Progenitor cell of endocrine pancreas (in vitro differentiated cells): ENCODE measurements at regions not wholly inside any gene's neighbourhood (a gene's known extent, or its start where the extent isn't known, plus 50 kb on each side); places are given as distances from the start of the nearest gene placed in this dataset.

Source experiments
- DNase-seq: peaks from one replicate; pipeline ENCODE4 v3.0.0; 2021; ENCODE audit warnings: low spot score; ENCODE audit not compliant: unreplicated experiment
- H3K27ac Mint-ChIP-seq: 2 replicates; pipeline ENCODE4 v1.8.0; 2021; ENCODE audit warnings: mild to moderate bottlenecking, moderate library complexity, mixed read lengths
- H3K27me3 Mint-ChIP-seq: 2 replicates; pipeline ENCODE4 v1.8.0; 2021; ENCODE audit warnings: mixed read lengths
- H3K36me3 Mint-ChIP-seq: 2 replicates; pipeline ENCODE4 v1.8.0; 2022; ENCODE audit warnings: mixed read lengths; ENCODE audit not compliant: insufficient read depth
- H3K4me1 Mint-ChIP-seq: 2 replicates; pipeline ENCODE4 v1.8.0; 2021; ENCODE audit warnings: low read depth, mixed read lengths
- H3K4me3 Mint-ChIP-seq: 2 replicates; pipeline ENCODE4 v1.8.0; 2021; ENCODE audit warnings: low read depth, mild to moderate bottlenecking, moderate library complexity, mixed read lengths
- H3K9me3 Mint-ChIP-seq: 2 replicates; pipeline ENCODE4 v1.8.0; 2021; ENCODE audit warnings: low read depth, mixed read lengths
- TF ChIP-seq, protein P1 (sequence below): fragments of 200-600 bp; sonication (generic); IDR thresholded peaks from one replicate; pipeline ENCODE4 v1.5.0; 2021; ENCODE audit warnings: antibody characterized with exemption, mild to moderate bottlenecking; ENCODE audit not compliant: unreplicated experiment

DNA sequence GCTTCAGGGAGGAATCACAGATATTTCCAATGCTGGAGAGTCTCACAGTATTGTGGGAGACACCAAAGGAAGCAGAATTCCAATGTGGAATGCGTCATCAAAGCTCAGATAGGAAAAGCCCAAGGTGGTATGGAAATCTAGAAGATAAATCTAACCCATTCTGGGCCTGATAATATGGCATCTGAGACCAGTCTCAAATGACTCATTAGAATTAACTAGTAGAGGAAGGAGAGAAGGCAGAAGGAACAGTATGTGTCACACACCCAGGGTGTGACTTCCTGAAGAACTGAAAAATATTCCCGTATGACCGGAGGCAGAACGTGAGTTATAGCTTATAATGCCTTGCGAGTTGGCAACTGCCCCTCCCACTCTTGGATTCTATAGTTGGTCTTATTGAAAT is 499.2 kb downstream of the PLPP3 start:
- TF ChIP-seq, protein P1, sequence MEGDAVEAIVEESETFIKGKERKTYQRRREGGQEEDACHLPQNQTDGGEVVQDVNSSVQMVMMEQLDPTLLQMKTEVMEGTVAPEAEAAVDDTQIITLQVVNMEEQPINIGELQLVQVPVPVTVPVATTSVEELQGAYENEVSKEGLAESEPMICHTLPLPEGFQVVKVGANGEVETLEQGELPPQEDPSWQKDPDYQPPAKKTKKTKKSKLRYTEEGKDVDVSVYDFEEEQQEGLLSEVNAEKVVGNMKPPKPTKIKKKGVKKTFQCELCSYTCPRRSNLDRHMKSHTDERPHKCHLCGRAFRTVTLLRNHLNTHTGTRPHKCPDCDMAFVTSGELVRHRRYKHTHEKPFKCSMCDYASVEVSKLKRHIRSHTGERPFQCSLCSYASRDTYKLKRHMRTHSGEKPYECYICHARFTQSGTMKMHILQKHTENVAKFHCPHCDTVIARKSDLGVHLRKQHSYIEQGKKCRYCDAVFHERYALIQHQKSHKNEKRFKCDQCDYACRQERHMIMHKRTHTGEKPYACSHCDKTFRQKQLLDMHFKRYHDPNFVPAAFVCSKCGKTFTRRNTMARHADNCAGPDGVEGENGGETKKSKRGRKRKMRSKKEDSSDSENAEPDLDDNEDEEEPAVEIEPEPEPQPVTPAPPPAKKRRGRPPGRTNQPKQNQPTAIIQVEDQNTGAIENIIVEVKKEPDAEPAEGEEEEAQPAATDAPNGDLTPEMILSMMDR, result no peak
- Mint-ChIP-seq H3K4me1 (no peaks in the 10 kb centered on the region), H3K27ac (no peak overlapping the region), H3K9me3 (peaks cover 6% of the 10 kb centered on the region), H3K36me3 (no peaks in the 10 kb centered on the region), H3K4me3 (no peak overlapping the region), H3K27me3 (peaks cover 10% of the 10 kb centered on the region)
- DNase-seq, result no peak

DNA sequence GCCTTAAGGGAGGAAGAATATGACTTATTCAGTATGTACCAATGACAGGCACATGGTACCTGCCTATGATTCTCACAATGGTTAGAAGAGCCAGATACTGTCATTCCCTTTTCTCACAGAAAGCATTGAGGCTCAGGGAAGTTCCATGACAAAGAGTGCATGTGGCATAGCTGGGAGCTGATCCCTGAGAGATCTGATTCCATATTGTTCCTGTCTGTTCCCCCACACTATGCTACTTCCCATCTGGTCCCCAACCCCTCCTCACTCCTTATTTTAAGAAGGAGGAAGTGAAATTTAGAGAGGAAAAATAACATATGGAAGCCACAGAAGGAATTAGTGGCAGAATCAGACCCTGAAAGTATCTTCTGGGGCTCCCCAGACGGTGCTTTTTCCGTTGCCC is 500.0 kb downstream of the PLPP3 start:
- Mint-ChIP-seq H3K4me1 (no peaks in the 10 kb centered on the region), H3K27ac (no peak overlapping the region), H3K9me3 (peaks cover 6% of the 10 kb centered on the region), H3K4me3 (no peak overlapping the region), H3K27me3 (peaks cover 10% of the 10 kb centered on the region), H3K36me3 (no peaks in the 10 kb centered on the region)
- TF ChIP-seq, protein P1, result no peak
- no peak for DNase-seq

DNA sequence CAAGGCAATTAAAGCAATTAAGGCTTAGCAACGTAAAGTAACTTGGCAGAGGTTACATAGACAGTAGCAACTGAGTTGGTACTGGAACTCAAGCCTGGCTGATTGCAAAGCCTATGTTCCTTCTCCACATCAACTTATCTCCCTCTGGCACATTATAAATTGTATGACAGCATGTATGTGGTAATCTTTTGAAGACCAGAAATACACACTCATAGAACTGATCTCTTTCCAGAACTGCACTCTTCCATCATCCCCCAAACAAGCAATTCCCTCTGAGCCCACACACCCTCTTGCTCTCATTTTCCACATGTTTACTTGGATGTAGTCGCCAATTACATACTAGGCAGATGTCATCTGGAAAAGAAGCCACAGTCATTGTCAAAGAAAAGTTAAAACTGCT is 502.2 kb downstream of the PLPP3 start:
- DNase-seq, result no peak
- TF ChIP-seq, protein P1, result no peak
- H3K27ac Mint-ChIP-seq, result no peak overlapping the region
- no peaks in the 10 kb centered on the region for H3K4me1 Mint-ChIP-seq
- H3K36me3 Mint-ChIP-seq, result no peaks in the 10 kb centered on the region
- no peak overlapping the region for H3K4me3 Mint-ChIP-seq
- H3K27me3 Mint-ChIP-seq, result peaks cover 7% of the 10 kb centered on the region
- peaks cover 6% of the 10 kb centered on the region for H3K9me3 Mint-ChIP-seq

DNA sequence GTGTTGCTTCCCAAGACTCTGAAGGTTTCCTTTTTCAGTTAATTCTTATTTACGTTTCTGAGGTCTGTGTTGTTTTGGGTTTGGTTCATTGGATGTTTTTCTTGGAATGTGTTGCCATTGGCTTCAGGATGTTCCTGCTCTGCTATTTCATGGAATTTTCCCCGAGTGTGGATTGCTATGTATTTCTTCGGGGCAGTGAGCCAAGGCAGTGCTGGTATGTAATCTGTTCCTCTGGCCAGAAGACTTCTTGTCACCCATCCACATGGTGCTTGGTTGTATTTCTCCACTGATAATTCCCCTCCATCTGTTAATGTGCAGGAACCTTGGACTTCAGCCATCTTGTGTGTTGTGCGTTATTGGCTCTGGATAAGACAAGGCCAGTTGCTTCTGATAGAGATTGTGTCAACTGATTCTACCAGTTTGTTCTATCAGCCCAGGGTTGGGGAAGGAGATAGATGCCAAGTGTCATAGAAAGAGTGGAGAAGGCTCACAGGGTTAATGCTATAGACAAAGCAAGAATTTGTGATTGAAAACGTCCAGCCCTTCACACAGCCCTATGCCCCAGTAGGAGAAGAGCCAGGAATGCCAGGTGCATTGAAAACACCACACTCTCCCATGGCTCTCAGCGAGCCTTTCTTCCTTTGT is 505.2 kb downstream of the PLPP3 start:
- TF ChIP-seq, protein P1, result no peak
- no peaks in the 10 kb centered on the region for H3K4me1 Mint-ChIP-seq

DNA sequence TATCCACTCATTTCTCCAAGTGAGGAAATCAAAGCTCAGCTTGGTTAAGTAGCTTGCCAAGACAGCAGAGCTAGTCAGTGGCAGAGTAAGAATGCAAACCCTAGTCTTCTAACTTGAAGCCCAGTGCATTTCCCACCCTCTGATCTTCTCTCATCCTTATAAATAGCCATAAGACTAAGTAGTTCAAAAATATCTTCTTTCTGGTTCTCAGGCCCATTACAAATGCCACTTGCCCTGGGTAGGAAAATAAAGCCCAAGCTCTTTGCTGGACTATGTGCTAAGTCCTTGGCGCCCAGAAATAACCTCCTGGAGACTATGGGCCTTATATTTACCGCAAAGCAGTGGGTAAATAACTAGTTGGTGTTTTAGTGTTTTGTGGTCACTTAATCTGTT is 505.8 kb downstream of the PLPP3 start:
- TF ChIP-seq, protein P1, result no peak
- DNase-seq, result no peak
- H3K4me1 Mint-ChIP-seq, result no peaks in the 10 kb centered on the region

More for the DNA sequence above, 505.2 kb downstream of the PLPP3 start:
- Mint-ChIP-seq H3K27ac (no peak overlapping the region), H3K36me3 (no peaks in the 10 kb centered on the region), H3K4me3 (no peak overlapping the region), H3K9me3 (peaks cover 6% of the 10 kb centered on the region), H3K27me3 (peaks cover 2% of the 10 kb centered on the region)
- no peak for DNase-seq

More for the DNA sequence above, 505.8 kb downstream of the PLPP3 start:
- Mint-ChIP-seq H3K9me3 (peaks cover 6% of the 10 kb centered on the region), H3K4me3 (no peak overlapping the region), H3K27me3 (peaks cover 2% of the 10 kb centered on the region), H3K27ac (no peak overlapping the region), H3K36me3 (no peaks in the 10 kb centered on the region)
